ENCODE measurements at regions not wholly inside any gene's neighbourhood (a gene's known extent, or its start where the extent isn't known, plus 50 kb on each side); places are given as distances from the start of the nearest gene placed in this dataset.

DNA sequence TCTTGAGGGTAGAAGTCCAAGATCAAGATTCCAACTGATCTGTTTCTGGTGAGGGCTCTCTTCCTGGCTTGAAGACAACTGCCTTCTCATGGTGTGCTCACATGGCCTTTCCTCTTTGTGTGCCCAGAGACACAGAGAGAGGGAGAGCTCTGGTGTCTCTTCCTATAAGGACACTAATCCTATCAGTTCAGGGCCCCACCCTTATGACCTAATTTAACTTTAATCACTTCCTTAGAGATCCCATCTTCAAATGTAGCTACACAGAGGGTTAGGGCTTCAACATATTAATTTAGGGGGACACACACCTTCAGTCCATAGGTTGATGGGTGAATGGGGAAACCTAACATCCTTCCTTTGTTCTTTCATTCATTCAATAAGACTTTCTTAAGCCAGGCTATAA lies 144.6 kb downstream of the MN1 start (continued):
- TF ChIP-seq SIN3A (conservative IDR thresholded peaks at IDR 0.05 in 1 of 2, IDR thresholded peaks at IDR 0.05 in 1 of 2; ENCODE audit: low read depth in 1 of 2, low read length in 2 of 2), result no peak
- no peak for TF ChIP-seq SP2 (IDR thresholded peaks at IDR 0.05; ENCODE audit: low read length)
- TF ChIP-seq, protein P1, sequence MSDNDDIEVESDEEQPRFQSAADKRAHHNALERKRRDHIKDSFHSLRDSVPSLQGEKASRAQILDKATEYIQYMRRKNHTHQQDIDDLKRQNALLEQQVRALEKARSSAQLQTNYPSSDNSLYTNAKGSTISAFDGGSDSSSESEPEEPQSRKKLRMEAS (IDR thresholded peaks at IDR 0.05), result no peak
- TF ChIP-seq POLR2AphosphoS5 (IDR thresholded peaks at IDR 0.05; ENCODE audit: low read depth, low read length), result no peak

All from H1 (cell line).